AG04449 (cell line): ENCODE measurements at regions not wholly inside any gene's neighbourhood (a gene's known extent, or its start where the extent isn't known, plus 50 kb on each side); places are given as distances from the start of the nearest gene placed in this dataset.

ENCODE experiments used
- CTCF ChIA-PET: fragments of 350-600 bp; formaldehyde crosslinking; extraction: SDS; loops from one replicate; lab custom pipeline; 2021; ENCODE audit warnings: antibody characterized with exemption; lab: Yijun Ruan, JAX
- POLR2A ChIA-PET: fragments of 400-600, 350-600 bp; formaldehyde crosslinking; extraction: SDS; loops from one replicate; lab custom pipeline; 2020; ENCODE audit warnings: antibody characterized with exemption, inconsistent platforms; lab: Yijun Ruan, JAX
- DNase-seq: peaks from one replicate; pipeline ENCODE4 v3.0.0-alpha.2; 2010; ENCODE audit warnings: low read depth, low spot score
- H3K4me3 ChIP-seq: 2 replicates; pipeline ENCODE4 v1.5.1; 2011; ENCODE audit warnings: low read depth, mild to moderate bottlenecking, control low read depth, low read length
- TF ChIP-seq, protein P1 (sequence below): IDR thresholded peaks from one replicate; pipeline ENCODE4 v1.5.1; 2011; ENCODE audit warnings: mild to moderate bottlenecking, moderate library complexity, low read length, control low read depth, inconsistent platforms; ENCODE audit not compliant: insufficient read depth; ENCODE audit errors: missing control alignments

DNA sequence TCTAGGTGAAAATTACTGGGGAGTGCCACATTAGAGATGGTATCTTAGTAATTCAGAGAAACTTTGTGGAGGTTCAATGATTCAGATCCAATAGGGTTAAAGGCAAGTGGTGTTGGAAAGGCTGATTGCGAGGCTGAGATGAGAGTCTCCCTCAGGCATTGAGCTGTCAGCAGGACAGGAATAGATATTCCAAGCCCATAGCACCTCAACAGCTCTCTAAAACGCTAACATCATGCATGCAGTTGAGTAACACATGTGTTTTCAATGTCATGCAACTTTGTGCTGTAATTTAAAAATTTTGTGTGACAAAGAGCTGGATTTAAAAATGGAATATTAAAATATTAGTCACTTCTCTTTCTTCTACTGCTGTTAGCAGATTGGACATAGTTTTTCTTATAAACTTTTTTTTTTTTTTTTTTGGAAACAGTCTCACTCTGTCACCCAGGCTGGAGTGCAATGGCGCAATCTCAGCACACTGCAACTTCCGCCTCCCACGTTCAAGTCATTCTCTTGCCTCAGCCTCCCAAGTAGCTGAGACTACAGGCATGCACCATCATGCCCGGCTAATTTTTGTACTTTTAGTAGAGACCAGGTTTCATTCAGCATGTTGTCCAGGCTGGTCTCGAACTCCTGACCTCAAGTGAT lies 173.5 kb upstream of the C1QTNF7 start:
- CTCF ChIA-PET: interaction anchor here (1.0 to 2.8 kb wide), 3 partner anchors 10 to 204 kb away, joined by 4 to 12 read pairs (median 5); no protein-coding TSS in a partner anchor
- H3K4me3 ChIP-seq: no peak overlapping the region
- POLR2A ChIA-PET: no interaction called here
- TF ChIP-seq, protein P1, sequence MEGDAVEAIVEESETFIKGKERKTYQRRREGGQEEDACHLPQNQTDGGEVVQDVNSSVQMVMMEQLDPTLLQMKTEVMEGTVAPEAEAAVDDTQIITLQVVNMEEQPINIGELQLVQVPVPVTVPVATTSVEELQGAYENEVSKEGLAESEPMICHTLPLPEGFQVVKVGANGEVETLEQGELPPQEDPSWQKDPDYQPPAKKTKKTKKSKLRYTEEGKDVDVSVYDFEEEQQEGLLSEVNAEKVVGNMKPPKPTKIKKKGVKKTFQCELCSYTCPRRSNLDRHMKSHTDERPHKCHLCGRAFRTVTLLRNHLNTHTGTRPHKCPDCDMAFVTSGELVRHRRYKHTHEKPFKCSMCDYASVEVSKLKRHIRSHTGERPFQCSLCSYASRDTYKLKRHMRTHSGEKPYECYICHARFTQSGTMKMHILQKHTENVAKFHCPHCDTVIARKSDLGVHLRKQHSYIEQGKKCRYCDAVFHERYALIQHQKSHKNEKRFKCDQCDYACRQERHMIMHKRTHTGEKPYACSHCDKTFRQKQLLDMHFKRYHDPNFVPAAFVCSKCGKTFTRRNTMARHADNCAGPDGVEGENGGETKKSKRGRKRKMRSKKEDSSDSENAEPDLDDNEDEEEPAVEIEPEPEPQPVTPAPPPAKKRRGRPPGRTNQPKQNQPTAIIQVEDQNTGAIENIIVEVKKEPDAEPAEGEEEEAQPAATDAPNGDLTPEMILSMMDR: no peak
- no peak for DNase-seq

DNA sequence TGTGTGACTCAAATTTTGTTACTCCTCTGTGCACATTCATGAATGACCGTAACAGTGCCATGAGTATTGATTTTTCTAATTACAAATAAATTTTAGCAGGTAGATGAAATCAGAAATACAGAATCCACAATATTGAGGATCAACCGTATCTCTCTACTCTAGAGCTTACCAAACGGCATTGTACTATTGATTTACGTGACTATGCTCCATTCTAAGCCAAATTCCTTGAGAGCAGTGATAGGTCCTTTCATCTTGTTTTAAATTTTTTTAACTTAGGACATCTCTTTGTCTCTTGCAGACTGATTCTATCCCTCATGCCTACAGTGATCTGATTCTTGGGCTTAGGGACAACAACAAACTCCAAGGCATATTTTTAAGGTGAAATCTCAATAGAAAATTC lies 172.3 kb upstream of the C1QTNF7 start:
- POLR2A ChIA-PET: no interaction called here
- CTCF ChIA-PET: no interaction called here
- H3K4me3 ChIP-seq: no peak overlapping the region
- no peak for DNase-seq
- TF ChIP-seq, protein P1: no peak

DNA sequence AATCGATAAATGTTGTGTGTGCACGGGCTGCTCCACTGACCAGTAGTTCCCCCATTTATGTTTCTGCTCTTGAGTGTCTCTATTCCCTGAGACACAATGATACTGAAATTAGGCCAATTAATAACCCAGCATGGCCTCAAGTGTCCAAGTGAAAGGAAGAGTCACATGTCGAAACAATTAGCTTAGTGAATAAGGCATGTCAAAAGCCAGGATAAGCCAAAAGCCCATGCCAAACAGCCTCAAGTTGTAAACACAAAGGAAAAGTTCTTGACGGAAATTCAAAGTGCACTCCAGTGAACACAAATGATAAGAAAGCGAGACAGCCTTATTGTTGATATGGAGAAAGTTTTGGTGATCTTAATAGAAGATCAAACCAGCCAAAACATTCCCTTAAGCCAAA lies 167.1 kb upstream of the C1QTNF7 start:
- TF ChIP-seq, protein P1: no peak
- no peak overlapping the region for H3K4me3 ChIP-seq
- no peak for DNase-seq
- POLR2A ChIA-PET: no interaction called here
- CTCF ChIA-PET: interaction anchor here (1.3 to 1.6 kb wide), 3 partner anchors 10 to 211 kb away, joined by 3 to 5 read pairs (median 4); no protein-coding TSS in a partner anchor

DNA sequence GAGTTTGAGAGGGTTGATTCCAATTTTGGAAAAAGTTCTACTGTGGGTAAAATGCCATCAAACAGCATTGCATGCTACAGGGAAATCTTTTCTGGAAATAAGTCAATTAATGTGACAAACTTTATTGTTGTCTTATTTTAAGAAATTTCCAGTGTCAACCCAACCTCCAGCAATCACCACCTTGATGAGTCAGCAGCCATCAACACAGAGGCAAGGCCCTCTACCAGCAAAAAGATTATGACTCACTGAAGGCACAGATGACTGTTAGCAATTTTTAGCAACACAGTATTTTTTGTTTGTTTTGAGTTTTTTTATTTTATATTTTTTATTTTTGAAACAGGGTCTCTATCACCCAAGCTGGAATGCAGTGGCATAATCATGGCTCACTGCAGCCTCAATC lies 165.4 kb upstream of the C1QTNF7 start:
- ChIA-PET POLR2A (no interaction called here), CTCF (interaction anchor here (1.4 to 1.6 kb wide), 2 partner anchors 195 kb away, joined by 3 to 4 read pairs; no protein-coding TSS in a partner anchor)
- TF ChIP-seq, protein P1: no peak
- no peak overlapping the region for H3K4me3 ChIP-seq
- no peak for DNase-seq

DNA sequence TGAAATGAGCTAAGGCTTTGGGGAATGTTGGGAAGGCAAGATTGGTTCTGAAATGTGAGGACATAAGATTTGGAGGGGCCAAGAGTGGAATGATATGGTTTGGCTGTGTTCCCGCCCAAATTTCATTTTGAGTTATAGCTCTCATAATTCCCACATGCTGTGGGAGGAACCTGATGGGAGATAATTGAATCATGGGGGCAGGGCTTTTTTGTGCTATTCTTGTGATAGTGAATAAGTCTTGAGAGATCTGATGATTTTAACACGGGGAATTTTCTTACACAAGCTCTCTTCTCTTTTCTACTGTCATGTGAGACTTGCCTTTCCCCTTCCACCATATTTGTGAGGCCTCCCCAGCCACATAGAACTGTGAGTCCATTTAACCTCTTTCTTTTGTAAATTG lies 157.6 kb upstream of the C1QTNF7 start:
- ChIA-PET CTCF (interaction anchor here (0.7 to 2.1 kb wide), 2 partner anchors 9 to 180 kb away, joined by 3 to 5 read pairs; no protein-coding TSS in a partner anchor), POLR2A (no interaction called here)
- TF ChIP-seq, protein P1: no peak
- DNase-seq: no peak
- H3K4me3 ChIP-seq: no peak overlapping the region

DNA sequence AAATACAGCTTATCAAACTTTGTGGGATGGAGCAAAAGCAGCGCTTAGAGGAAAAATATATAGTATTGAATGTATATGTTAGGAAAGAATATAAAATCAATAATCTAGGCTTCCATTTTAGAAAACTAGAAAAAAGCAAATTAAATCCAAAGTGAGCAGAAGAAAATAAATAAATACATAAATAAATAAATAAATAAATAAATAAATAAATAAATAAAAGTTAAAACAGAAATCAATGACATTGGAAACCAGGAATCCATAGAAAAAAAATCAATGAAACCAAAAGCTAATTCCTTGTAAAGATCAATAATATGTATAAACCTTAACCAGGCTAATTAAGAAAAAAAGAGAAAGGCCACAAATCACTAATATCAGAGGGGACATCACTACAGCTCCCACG lies 141.8 kb upstream of the C1QTNF7 start:
- ChIA-PET POLR2A (interaction anchor here (0.5 kb wide), 1 partner anchor 22 kb away, joined by 3 read pairs; no protein-coding TSS in a partner anchor), CTCF (interaction anchor here (1.2 to 1.3 kb wide), 2 partner anchors 8 to 9 kb away, joined by 3 read pairs; no protein-coding TSS in a partner anchor)
- TF ChIP-seq, protein P1: no peak
- H3K4me3 ChIP-seq: no peak overlapping the region
- DNase-seq: no peak
